ENCODE measurements at regions not wholly inside any gene's neighbourhood (a gene's known extent, or its start where the extent isn't known, plus 50 kb on each side); places are given as distances from the start of the nearest gene placed in this dataset.

GRCh38 chr13:34776390-34776981 is 165.6 kb upstream of the NBEA start:
- no peak for TF ChIP-seq CTCF (IDR thresholded peaks at IDR 0.05)
- H3K4me1 ChIP-seq = no peaks in the 10 kb centered on the region
- ATAC-seq = no peak
- WGBS, 2 donors = 84 to 88% methylated on average over 2 of the region's 2 CpGs
- FAIRE-seq = no peak
- no peaks in the 10 kb centered on the region for H3K27me3 ChIP-seq
- no peak for DNase-seq
- H3K27ac ChIP-seq = no peak overlapping the region
- intact Hi-C loops (cut with DNase I) = no loop called here
- H3K4me3 ChIP-seq = no peak overlapping the region
- no peaks in the 10 kb centered on the region for H3K36me3 ChIP-seq
- H3K9me3 ChIP-seq = no peaks in the 10 kb centered on the region

- no peak overlapping the region for H3K27ac ChIP-seq
- intact Hi-C loops (cut with DNase I) = no loop called here
- 67 to 68% methylated on average over 8 of the region's 8 CpGs for WGBS, 2 donors
- no peaks in the 10 kb centered on the region for H3K36me3 ChIP-seq
- FAIRE-seq = no peak
- no peak for TF ChIP-seq CTCF (IDR thresholded peaks at IDR 0.05)
- H3K9me3 ChIP-seq = no peaks in the 10 kb centered on the region
- no peak for ATAC-seq
- no peaks in the 10 kb centered on the region for H3K27me3 ChIP-seq
- no peak overlapping the region for H3K4me3 ChIP-seq
- DNase-seq = no peak
- H3K4me1 ChIP-seq = no peaks in the 10 kb centered on the region
Measured at GRCh38 chr13:34777089-34777913, 164.8 kb upstream of the NBEA start.

GRCh38 chr13:34777914-34778303 is 164.2 kb upstream of the NBEA start:
- Histone ChIP-seq H3K27ac (no peak overlapping the region), H3K9me3 (no peaks in the 10 kb centered on the region), H3K4me1 (no peaks in the 10 kb centered on the region), H3K4me3 (no peak overlapping the region), H3K36me3 (no peaks in the 10 kb centered on the region), H3K27me3 (no peaks in the 10 kb centered on the region)
- WGBS, 2 donors = 91 to 92% methylated on average over 5 of the region's 5 CpGs
- intact Hi-C loops (cut with DNase I) = no loop called here
- FAIRE-seq (no peak), ATAC-seq (no peak), DNase-seq (no peak)
- no peak for TF ChIP-seq CTCF (IDR thresholded peaks at IDR 0.05)

- Histone ChIP-seq H3K27me3 (no peaks in the 10 kb centered on the region), H3K27ac (no peak overlapping the region), H3K9me3 (no peaks in the 10 kb centered on the region), H3K4me3 (no peak overlapping the region), H3K36me3 (no peaks in the 10 kb centered on the region), H3K4me1 (no peaks in the 10 kb centered on the region)
- WGBS, 2 donors = 44 to 57% methylated on average over 6 of the region's 6 CpGs
- DNase-seq = no peak
- ATAC-seq = no peak
- intact Hi-C loops (cut with DNase I) = no loop called here
- TF ChIP-seq CTCF (IDR thresholded peaks at IDR 0.05) = no peak
- FAIRE-seq = no peak
Measured at GRCh38 chr13:34779171-34779570, 162.9 kb upstream of the NBEA start.

GRCh38 chr13:34793301-34793700 is 148.8 kb upstream of the NBEA start:
- H3K36me3 ChIP-seq = no peaks in the 10 kb centered on the region
- no peak for DNase-seq
- H3K9me3 ChIP-seq = no peaks in the 10 kb centered on the region
- 67 to 72% methylated on average over 2 of the region's 2 CpGs for WGBS, 2 donors
- TF ChIP-seq CTCF (IDR thresholded peaks at IDR 0.05) = no peak
- H3K27me3 ChIP-seq = no peaks in the 10 kb centered on the region
- intact Hi-C loops (cut with DNase I) = no loop called here
- no peaks in the 10 kb centered on the region for H3K4me1 ChIP-seq
- H3K27ac ChIP-seq = no peak overlapping the region
- no peak for FAIRE-seq
- no peak overlapping the region for H3K4me3 ChIP-seq
- ATAC-seq = no peak

Data from pancreas (tissue), 10 donors.